ENCODE measurements at regions not wholly inside any gene's neighbourhood (a gene's known extent, or its start where the extent isn't known, plus 50 kb on each side); places are given as distances from the start of the nearest gene placed in this dataset.
A peak's percentile ranks its signal among the peaks of the same experiment; 100 is the strongest.

DNA sequence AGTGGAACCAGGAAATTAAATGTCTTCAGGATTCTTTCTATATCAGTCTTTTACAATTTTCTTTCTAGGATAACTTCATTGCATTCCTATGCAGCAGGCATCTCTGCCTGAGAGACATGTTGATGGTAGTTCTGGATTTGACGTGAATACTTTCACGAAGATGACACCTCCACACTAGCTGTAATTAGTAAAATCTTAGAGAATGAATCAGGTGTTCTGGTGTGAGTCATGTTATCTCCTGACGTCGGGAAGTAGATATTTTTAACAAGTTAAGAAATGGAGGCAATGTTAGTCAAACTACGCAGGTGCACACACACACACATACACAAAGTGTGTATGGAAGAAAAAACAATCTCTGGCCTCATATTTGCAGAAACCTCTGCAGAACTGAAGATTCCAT is 1661.3 kb upstream of the MIR17HG start:
- no peaks in the 10 kb centered on the region for H3K36me3 Mint-ChIP-seq
- peaks cover 8 to 11% of the 10 kb centered on the region in 2 donors for H3K9me3 Mint-ChIP-seq
- H3K27ac Mint-ChIP-seq: no peak overlapping the region
- ATAC-seq (no peak), DNase-seq (ENCODE audit: low spot score in 2 of 2) (no peak)

DNA sequence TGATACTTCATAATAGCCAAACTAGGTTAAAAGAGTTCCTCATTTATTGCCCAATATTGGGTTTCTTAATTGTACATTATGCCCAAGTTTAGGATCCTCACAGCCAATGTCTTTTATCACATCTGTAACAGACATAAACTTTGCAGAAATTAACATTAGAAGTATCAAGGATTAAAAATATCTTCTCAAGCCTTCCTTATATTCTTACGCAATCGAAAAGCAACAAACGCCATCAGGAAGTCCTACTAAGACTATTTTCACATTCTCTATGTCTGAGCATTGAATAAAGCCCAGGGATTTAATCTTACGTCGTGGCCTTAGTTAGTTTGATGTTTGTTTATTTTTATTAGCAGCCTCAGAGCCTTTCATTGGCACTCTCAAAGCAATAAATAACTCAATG is 1660.4 kb upstream of the MIR17HG start:
- Mint-ChIP-seq H3K9me3 (peaks cover 8 to 11% of the 10 kb centered on the region in 2 donors), H3K27ac (no peak overlapping the region), H3K36me3 (no peaks in the 10 kb centered on the region)
- ATAC-seq (no peak), DNase-seq (ENCODE audit: low spot score in 2 of 2) (no peak)

DNA sequence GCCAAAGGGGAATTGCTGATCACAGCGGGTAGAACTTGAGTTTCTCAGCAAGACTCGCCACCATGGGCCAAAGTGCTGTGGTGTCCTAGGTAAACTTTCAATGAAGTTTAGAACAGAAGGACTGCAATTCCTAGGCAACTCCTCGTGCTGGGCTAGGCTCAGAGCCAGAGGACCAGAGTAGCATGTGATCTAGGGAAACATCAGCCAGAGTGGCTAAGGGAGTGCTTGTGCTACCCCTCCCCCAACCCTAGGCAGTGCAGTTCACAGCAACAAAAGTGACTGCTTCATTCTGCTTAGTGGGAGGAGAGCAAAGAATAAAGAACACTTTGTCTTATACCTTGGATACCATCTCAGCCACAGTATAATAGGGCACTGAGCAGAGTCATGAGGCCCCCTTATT is 1658.6 kb upstream of the MIR17HG start:
- peaks cover 11 to 13% of the 10 kb centered on the region in 2 donors for H3K9me3 Mint-ChIP-seq
- DNase-seq (ENCODE audit: low spot score in 2 of 2) (no peak), ATAC-seq (no peak)
- no peak overlapping the region for H3K27ac Mint-ChIP-seq
- H3K36me3 Mint-ChIP-seq: no peaks in the 10 kb centered on the region

DNA sequence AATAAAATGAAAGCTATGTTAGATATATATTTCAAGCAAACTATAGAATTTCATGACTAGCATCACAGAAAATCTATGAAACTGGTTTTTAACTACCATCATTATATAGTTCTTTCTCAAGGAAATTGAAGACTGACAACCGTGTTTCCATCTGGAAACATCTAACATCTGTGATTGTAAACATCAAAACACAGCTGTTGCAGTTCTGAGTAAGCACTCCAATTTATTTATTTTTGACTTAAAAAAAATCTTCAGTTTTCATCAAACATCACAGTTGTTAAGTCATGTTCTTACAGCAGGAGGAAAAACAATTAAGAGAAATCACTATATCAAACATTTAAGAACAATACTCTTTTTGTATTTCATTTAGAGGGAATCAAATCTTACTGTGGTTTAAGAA is 1653.0 kb upstream of the MIR17HG start:
- Mint-ChIP-seq H3K36me3 (no peaks in the 10 kb centered on the region), H3K27ac (no peak overlapping the region), H3K9me3 (peaks cover 0 to 9% of the 10 kb centered on the region in 2 donors)
- ATAC-seq (no peak), DNase-seq (ENCODE audit: low spot score in 2 of 2) (no peak)

GRCh38 chr13:89695343-89696257 is 1651.9 kb upstream of the MIR17HG start:
- Mint-ChIP-seq H3K9me3 (peaks cover 0 to 5% of the 10 kb centered on the region in 2 donors), H3K36me3 (no peaks in the 10 kb centered on the region), H3K27ac (no peak overlapping the region)
- ATAC-seq (peak in 1 of 2 donors; percentile 37), DNase-seq (ENCODE audit: low spot score in 2 of 2) (peak in 1 of 2 donors; percentile 15)

- Mint-ChIP-seq H3K36me3 (no peaks in the 10 kb centered on the region), H3K27ac (no peak overlapping the region), H3K9me3 (peaks cover 16 to 18% of the 10 kb centered on the region in 2 donors)
- no peak for ATAC-seq
- DNase-seq (ENCODE audit: low spot score in 2 of 2): no peak
Measured at GRCh38 chr13:89701913-89702312, 1645.6 kb upstream of the MIR17HG start.

DNA sequence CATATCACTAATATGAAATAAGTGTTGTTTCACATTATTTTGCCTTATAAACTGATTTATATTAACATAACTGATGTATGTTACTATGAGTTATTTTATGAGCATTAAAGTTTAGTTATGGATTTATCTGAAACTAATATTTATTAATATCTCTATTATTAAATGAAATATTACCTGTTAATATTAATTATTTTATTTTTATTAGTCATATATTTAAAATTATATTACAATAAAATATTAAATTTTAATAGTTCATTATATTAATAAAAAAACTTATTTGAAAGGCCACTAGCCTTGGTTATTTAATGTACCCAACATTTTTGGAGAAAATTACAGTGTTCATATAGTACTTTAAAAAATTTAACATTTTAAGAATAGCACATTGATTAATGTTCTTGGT is 1643.4 kb upstream of the MIR17HG start:
- DNase-seq (ENCODE audit: low spot score in 2 of 2) (no peak), ATAC-seq (no peak)
- Mint-ChIP-seq H3K27ac (no peak overlapping the region), H3K9me3 (peaks cover 18 to 19% of the 10 kb centered on the region in 2 donors), H3K36me3 (no peaks in the 10 kb centered on the region)

- DNase-seq (ENCODE audit: low spot score in 2 of 2) (no peak), ATAC-seq (no peak)
- H3K27ac Mint-ChIP-seq: no peak overlapping the region
- peaks cover 23% of the 10 kb centered on the region in 2 donors for H3K9me3 Mint-ChIP-seq
- H3K36me3 Mint-ChIP-seq: no peaks in the 10 kb centered on the region
Measured at GRCh38 chr13:89708013-89708412, 1639.5 kb upstream of the MIR17HG start.

- Mint-ChIP-seq H3K9me3 (peaks cover 10 to 26% of the 10 kb centered on the region in 2 donors), H3K27ac (no peak overlapping the region), H3K36me3 (peaks cover 0 to 6% of the 10 kb centered on the region in 2 donors)
- DNase-seq (ENCODE audit: low spot score in 2 of 2): no peak
- no peak for ATAC-seq
Measured at GRCh38 chr13:89721216-89721615, 1626.3 kb upstream of the MIR17HG start.

DNA sequence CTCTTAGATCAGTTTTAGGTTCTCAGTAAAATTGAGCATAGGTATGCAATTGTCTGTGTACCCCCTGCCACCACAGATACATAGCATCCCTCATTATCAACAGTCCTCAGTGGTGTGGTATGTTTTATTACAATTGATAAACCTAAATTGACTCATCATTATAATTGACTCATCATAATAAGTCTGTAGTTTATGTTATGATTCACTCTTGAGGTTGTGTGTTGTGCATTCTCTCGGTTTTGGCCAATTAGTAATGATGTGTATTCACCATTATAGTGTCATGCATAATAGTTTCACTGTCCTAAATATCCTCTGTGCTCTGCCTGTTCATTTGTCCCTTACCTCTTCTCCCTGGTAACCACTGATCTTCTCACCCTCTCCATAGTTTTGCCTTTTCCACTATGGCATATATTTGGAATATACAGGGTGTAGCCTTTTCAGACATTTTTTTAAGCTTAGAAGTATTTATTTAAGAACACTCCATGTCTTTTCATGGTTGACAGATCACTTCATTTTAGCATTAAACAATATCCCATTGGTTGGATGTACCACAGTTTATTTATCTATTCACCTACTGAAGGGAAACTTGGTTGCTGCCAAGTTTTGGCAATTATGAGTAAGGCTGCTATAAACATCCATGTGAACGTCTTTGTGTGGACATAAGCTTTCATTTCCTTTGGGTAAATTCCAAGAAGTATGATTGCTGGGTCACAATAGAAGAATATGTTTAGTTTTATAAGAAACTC is 1620.6 kb upstream of the MIR17HG start:
- Mint-ChIP-seq H3K27ac (no peak overlapping the region), H3K36me3 (no peaks in the 10 kb centered on the region), H3K9me3 (peaks cover 10 to 19% of the 10 kb centered on the region in 2 donors)
- ATAC-seq (no peak), DNase-seq (ENCODE audit: low spot score in 2 of 2) (no peak)

- peaks cover 10 to 19% of the 10 kb centered on the region in 2 donors for H3K9me3 Mint-ChIP-seq
- H3K36me3 Mint-ChIP-seq: no peaks in the 10 kb centered on the region
- no peak overlapping the region for H3K27ac Mint-ChIP-seq
- no peak for ATAC-seq
- DNase-seq (ENCODE audit: low spot score in 2 of 2): no peak
Measured at GRCh38 chr13:89733829-89734228, 1613.7 kb upstream of the MIR17HG start.

- peaks cover 10 to 18% of the 10 kb centered on the region in 2 donors for H3K9me3 Mint-ChIP-seq
- no peak for DNase-seq (ENCODE audit: low spot score in 2 of 2)
- no peaks in the 10 kb centered on the region for H3K36me3 Mint-ChIP-seq
Measured at GRCh38 chr13:89737051-89737450, 1610.4 kb upstream of the MIR17HG start.

DNA sequence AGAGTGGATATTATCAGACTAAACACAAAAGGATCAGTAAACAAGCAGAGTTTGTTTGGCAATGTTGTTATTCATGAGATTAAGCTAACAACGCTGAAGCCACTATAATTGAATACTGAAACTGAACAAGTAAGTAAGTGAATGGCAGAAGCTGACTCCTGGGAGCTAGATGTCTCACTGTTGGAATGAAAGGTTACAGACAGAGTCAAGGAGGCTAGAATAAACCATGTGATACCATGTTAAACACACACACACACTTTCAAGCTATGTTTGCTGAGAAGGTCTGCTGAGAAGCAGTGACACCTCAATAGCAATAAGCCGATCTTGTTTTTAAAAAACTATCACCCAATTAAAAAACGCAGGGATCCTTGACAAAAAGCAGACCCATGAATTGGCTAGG is 1609.4 kb upstream of the MIR17HG start:
- DNase-seq (ENCODE audit: low spot score in 2 of 2) (no peak), ATAC-seq (no peak)
- no peak overlapping the region for H3K27ac Mint-ChIP-seq
- peaks cover 8 to 13% of the 10 kb centered on the region in 2 donors for H3K9me3 Mint-ChIP-seq
- no peaks in the 10 kb centered on the region for H3K36me3 Mint-ChIP-seq

More at GRCh38 chr13:89737051-89737450, 1610.4 kb upstream of the MIR17HG start:
- H3K27ac Mint-ChIP-seq: no peak overlapping the region
- ATAC-seq: no peak

- H3K36me3 Mint-ChIP-seq: no peaks in the 10 kb centered on the region
- peaks cover 6 to 7% of the 10 kb centered on the region in 2 donors for H3K9me3 Mint-ChIP-seq
- ATAC-seq (no peak), DNase-seq (ENCODE audit: low spot score in 2 of 2) (no peak)
- H3K27ac Mint-ChIP-seq: no peak overlapping the region
Measured at GRCh38 chr13:89740994-89741685, 1606.3 kb upstream of the MIR17HG start.

DNA sequence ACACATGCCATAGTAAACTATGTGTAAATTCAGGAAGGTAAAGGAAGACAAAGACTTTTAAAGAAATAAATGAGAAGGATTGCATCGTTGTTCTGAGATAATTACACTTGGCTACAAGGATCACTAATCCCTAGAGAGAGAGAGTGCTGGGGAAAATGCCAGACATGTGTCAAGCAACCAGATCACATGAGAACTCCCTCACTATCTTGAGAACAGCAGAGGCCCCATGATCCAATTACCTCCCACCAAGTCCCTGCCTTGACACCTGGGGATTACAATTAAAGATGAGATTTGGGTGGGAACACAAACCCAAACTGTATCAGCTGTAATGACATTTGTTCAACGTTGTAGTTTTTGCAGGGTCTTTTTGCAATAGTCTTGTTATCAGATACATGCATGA is 1600.9 kb upstream of the MIR17HG start:
- peaks cover 0 to 6% of the 10 kb centered on the region in 2 donors for H3K9me3 Mint-ChIP-seq
- ATAC-seq (no peak), DNase-seq (ENCODE audit: low spot score in 2 of 2) (no peak)
- H3K36me3 Mint-ChIP-seq: no peaks in the 10 kb centered on the region
- no peak overlapping the region for H3K27ac Mint-ChIP-seq

- Mint-ChIP-seq H3K27ac (no peak overlapping the region), H3K9me3 (peaks cover 0 to 10% of the 10 kb centered on the region in 2 donors), H3K36me3 (no peaks in the 10 kb centered on the region)
- no peak for DNase-seq (ENCODE audit: low spot score in 2 of 2)
- no peak for ATAC-seq
Measured at GRCh38 chr13:89748716-89749115, 1598.8 kb upstream of the MIR17HG start.

GRCh38 chr13:89749888-89750287 is 1597.6 kb upstream of the MIR17HG start:
- no peak for ATAC-seq
- Mint-ChIP-seq H3K9me3 (peaks cover 0 to 10% of the 10 kb centered on the region in 2 donors), H3K27ac (no peak overlapping the region), H3K36me3 (no peaks in the 10 kb centered on the region)
- DNase-seq (ENCODE audit: low spot score in 2 of 2): no peak
